ENCODE measurements at regions not wholly inside any gene's neighbourhood (a gene's known extent, or its start where the extent isn't known, plus 50 kb on each side); places are given as distances from the start of the nearest gene placed in this dataset.

- H3K4me3 ChIP-seq (ENCODE audit: low read depth, low read length), result no peak overlapping the region
- DNase-seq (ENCODE audit: low read depth), result peak; percentile 72
- H3K27me3 ChIP-seq (ENCODE audit: control insufficient read depth, insufficient read depth, low read length), result no peaks in the 10 kb centered on the region
- FAIRE-seq, result no peak
- no peak for TF ChIP-seq CTCF (IDR thresholded peaks at IDR 0.05; ENCODE audit: insufficient read depth, low read length, severe bottlenecking)
- H3K36me3 ChIP-seq (ENCODE audit: control insufficient read depth, insufficient read depth, low read length), result no peaks in the 10 kb centered on the region
Observed at GRCh38 chr13:97866346-97866745, 87.1 kb upstream of the IPO5 start.

- no peak for DNase-seq (ENCODE audit: low read depth)
- TF ChIP-seq CTCF (IDR thresholded peaks at IDR 0.05; ENCODE audit: insufficient read depth, low read length, severe bottlenecking), result no peak
- Histone ChIP-seq H3K27me3 (ENCODE audit: control insufficient read depth, insufficient read depth, low read length) (no peaks in the 10 kb centered on the region), H3K36me3 (ENCODE audit: control insufficient read depth, insufficient read depth, low read length) (no peaks in the 10 kb centered on the region), H3K4me3 (ENCODE audit: low read depth, low read length) (no peak overlapping the region)
- no peak for FAIRE-seq
Observed at GRCh38 chr13:97866751-97867150, 86.7 kb upstream of the IPO5 start.

- no peaks in the 10 kb centered on the region for H3K36me3 ChIP-seq (ENCODE audit: control insufficient read depth, insufficient read depth, low read length)
- H3K27me3 ChIP-seq (ENCODE audit: control insufficient read depth, insufficient read depth, low read length), result no peaks in the 10 kb centered on the region
- H3K4me3 ChIP-seq (ENCODE audit: low read depth, low read length), result no peak overlapping the region
- FAIRE-seq, result no peak
- DNase-seq (ENCODE audit: low read depth), result no peak
- TF ChIP-seq CTCF (IDR thresholded peaks at IDR 0.05; ENCODE audit: insufficient read depth, low read length, severe bottlenecking), result no peak
Observed at GRCh38 chr13:97873398-97873797, 80.1 kb upstream of the IPO5 start.

GRCh38 chr13:97875218-97875617, 78.3 kb upstream of the IPO5 start:
- FAIRE-seq (no peak), DNase-seq (ENCODE audit: low read depth) (no peak)
- TF ChIP-seq CTCF (IDR thresholded peaks at IDR 0.05; ENCODE audit: insufficient read depth, low read length, severe bottlenecking), result no peak
- Histone ChIP-seq H3K4me3 (ENCODE audit: low read depth, low read length) (no peak overlapping the region), H3K36me3 (ENCODE audit: control insufficient read depth, insufficient read depth, low read length) (no peaks in the 10 kb centered on the region), H3K27me3 (ENCODE audit: control insufficient read depth, insufficient read depth, low read length) (no peaks in the 10 kb centered on the region)

GRCh38 chr13:97875911-97876310, 77.6 kb upstream of the IPO5 start:
- Histone ChIP-seq H3K27me3 (ENCODE audit: control insufficient read depth, insufficient read depth, low read length) (no peaks in the 10 kb centered on the region), H3K4me3 (ENCODE audit: low read depth, low read length) (no peak overlapping the region), H3K36me3 (ENCODE audit: control insufficient read depth, insufficient read depth, low read length) (no peaks in the 10 kb centered on the region)
- DNase-seq (ENCODE audit: low read depth) (no peak), FAIRE-seq (no peak)
- TF ChIP-seq CTCF (IDR thresholded peaks at IDR 0.05; ENCODE audit: insufficient read depth, low read length, severe bottlenecking), result no peak

Measured in bronchial epithelial cell (primary cell).